ENCODE measurements at regions not wholly inside any gene's neighbourhood (a gene's known extent, or its start where the extent isn't known, plus 50 kb on each side); places are given as distances from the start of the nearest gene placed in this dataset.

DNA sequence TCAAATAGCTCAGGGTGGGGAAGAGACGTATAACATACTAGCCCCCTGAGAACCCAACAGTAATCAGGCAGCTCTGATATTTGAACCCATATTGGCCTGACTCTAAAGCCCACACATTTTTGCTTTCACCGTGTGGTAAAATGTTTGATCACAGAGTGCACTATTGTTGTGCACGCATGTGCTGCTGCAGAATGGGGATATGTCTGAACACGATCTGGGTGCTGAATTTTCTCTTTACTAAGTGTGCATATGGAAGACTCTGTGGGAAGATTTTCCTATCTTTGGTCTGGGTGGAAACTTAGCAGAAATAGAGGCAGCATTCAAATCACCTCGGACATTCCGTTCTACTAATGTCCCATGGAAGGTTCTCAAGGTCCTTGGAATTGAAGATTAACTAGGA is 800.1 kb downstream of the TFAP2A start:
- TF ChIP-seq POLR2A (IDR thresholded peaks at IDR 0.05; ENCODE audit: insufficient read depth in 1 of 2, low read depth in 2 of 2, low read length in 2 of 2) = no peak
- no peak for TF ChIP-seq MYNN (CRISPR knock-in tag; IDR thresholded peaks at IDR 0.05; ENCODE audit: low read depth)
- TF ChIP-seq ZZZ3 (CRISPR knock-in tag; IDR thresholded peaks at IDR 0.05; ENCODE audit: borderline replicate concordance) = no peak
- TF ChIP-seq ZNF24 (IDR thresholded peaks at IDR 0.05) = no peak
- TF ChIP-seq, protein P1, sequence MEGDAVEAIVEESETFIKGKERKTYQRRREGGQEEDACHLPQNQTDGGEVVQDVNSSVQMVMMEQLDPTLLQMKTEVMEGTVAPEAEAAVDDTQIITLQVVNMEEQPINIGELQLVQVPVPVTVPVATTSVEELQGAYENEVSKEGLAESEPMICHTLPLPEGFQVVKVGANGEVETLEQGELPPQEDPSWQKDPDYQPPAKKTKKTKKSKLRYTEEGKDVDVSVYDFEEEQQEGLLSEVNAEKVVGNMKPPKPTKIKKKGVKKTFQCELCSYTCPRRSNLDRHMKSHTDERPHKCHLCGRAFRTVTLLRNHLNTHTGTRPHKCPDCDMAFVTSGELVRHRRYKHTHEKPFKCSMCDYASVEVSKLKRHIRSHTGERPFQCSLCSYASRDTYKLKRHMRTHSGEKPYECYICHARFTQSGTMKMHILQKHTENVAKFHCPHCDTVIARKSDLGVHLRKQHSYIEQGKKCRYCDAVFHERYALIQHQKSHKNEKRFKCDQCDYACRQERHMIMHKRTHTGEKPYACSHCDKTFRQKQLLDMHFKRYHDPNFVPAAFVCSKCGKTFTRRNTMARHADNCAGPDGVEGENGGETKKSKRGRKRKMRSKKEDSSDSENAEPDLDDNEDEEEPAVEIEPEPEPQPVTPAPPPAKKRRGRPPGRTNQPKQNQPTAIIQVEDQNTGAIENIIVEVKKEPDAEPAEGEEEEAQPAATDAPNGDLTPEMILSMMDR (CRISPR knock-in tag; IDR thresholded peaks at IDR 0.05) = no peak
- TF ChIP-seq CREB1 (IDR thresholded peaks at IDR 0.05) = no peak
- TF ChIP-seq CREB1 (CRISPR knock-in tag; IDR thresholded peaks at IDR 0.05) = no peak
- TF ChIP-seq TCF7 (IDR thresholded peaks at IDR 0.05; ENCODE audit: low read depth) = no peak
- TF ChIP-seq TCF12 (IDR thresholded peaks at IDR 0.05) = no peak
- TF ChIP-seq TCF12 (CRISPR knock-in tag; IDR thresholded peaks at IDR 0.05) = no peak
- no peak for TF ChIP-seq PRMT3 (CRISPR knock-in tag; IDR thresholded peaks at IDR 0.05; ENCODE audit: borderline replicate concordance, low read depth)
- TF ChIP-seq ZNF589 (CRISPR knock-in tag; conservative IDR thresholded peaks at IDR 0.05) = no peak

All from HepG2 (cell line).